Gastroesophageal sphincter (tissue), 3 donors: ENCODE measurements at regions not wholly inside any gene's neighbourhood (a gene's known extent, or its start where the extent isn't known, plus 50 kb on each side); places are given as distances from the start of the nearest gene placed in this dataset.

ENCODE experiments used
- CTCF ChIP-seq, 4 experiments: fragments of 200-600 bp in 2 of 4; fragments of 450-650 bp in 2 of 4; sonication (generic) in 1 of 4; IDR thresholded peaks; one replicate each; pipeline ENCODE4 v1.5.1; 2017 to 2019; ENCODE audit warnings: antibody characterized with exemption in 4 of 4, mild to moderate bottlenecking in 2 of 4, moderate library complexity in 2 of 4
- POLR2A ChIP-seq, 2 donors: fragments of 450-650 bp; IDR thresholded peaks; one replicate each; pipeline ENCODE4 v1.6.1; 2017; ENCODE audit warnings: antibody characterized with exemption in 2 of 2, mild to moderate bottlenecking in 2 of 2, moderate library complexity in 1 of 2
- POLR2AphosphoS5 ChIP-seq: sonication (generic); formaldehyde crosslinking; IDR thresholded peaks from one replicate; pipeline ENCODE4 v1.6.1; 2017; ENCODE audit warnings: antibody characterized with exemption

GRCh38 chr5:60463179-60463868, 236.6 kb downstream of the DEPDC1B start:
- TF ChIP-seq POLR2AphosphoS5, result no peak
- TF ChIP-seq POLR2A (IDR thresholded peaks at IDR 0.05), result no peak
- TF ChIP-seq CTCF (IDR thresholded peaks at IDR 0.05), result no peak
